PC-9 (cell line): ENCODE measurements at regions not wholly inside any gene's neighbourhood (a gene's known extent, or its start where the extent isn't known, plus 50 kb on each side); places are given as distances from the start of the nearest gene placed in this dataset.

Experiments
- BruUV-seq: library from RNA; stranded (reverse); fragments of 400-500 nt; replicated peaks from 2 replicates; lab custom pipeline; 2021; lab: Mats Ljungman, UMichigan
- CTCF ChIA-PET: fragments of 300-600 bp; sonication (Branson Sonifier 250); formaldehyde crosslinking; loops from one replicate; lab custom pipeline; 2022; ENCODE audit warnings: antibody characterized with exemption; lab: Charles Lee
- POLR2A ChIA-PET: fragments of 300-600 bp; sonication (Branson Sonifier 250); formaldehyde crosslinking; loops from one replicate; lab custom pipeline; 2022; ENCODE audit warnings: antibody characterized with exemption; ENCODE audit not compliant: unreplicated experiment; lab: Charles Lee
- DNase-seq, 2 experiments: peaks; one replicate each; pipeline versions ENCODE4 v3.0.0 to v3.0.0-alpha.2; 2015 to 2022; ENCODE audit warnings: mixed read lengths in 1 of 2
- H2AFZ ChIP-seq: fragments of 200-600 bp; sonication (generic); 2 replicates; pipeline ENCODE4 v1.8.1; 2017; ENCODE audit warnings: antibody characterized with exemption
- H3F3A ChIP-seq: fragments of 200-600 bp; sonication (generic); 2 replicates; pipeline ENCODE4 v1.8.1; 2017; ENCODE audit warnings: antibody characterized with exemption, mild to moderate bottlenecking, low read depth; ENCODE audit not compliant: insufficient read depth
- H3K27ac ChIP-seq: fragments of 200-600 bp; sonication (generic); 2 replicates; pipeline ENCODE4 v1.6.1; 2016; ENCODE audit warnings: mixed run types
- H3K27me3 ChIP-seq: fragments of 200-600 bp; sonication (generic); 2 replicates; pipeline ENCODE4 v1.6.1; 2016; ENCODE audit warnings: low read depth, mixed run types; ENCODE audit not compliant: insufficient read depth
- H3K36me3 ChIP-seq: fragments of 200-600 bp; sonication (generic); 2 replicates; pipeline ENCODE4 v1.6.1; 2016; ENCODE audit warnings: low read depth, mixed run types
- H3K4me1 ChIP-seq: fragments of 200-600 bp; sonication (generic); replicated peaks from 2 replicates; pipeline ENCODE4 v1.6.1; 2016; ENCODE audit warnings: mixed run types; ENCODE audit not compliant: insufficient read depth
- H3K4me2 ChIP-seq: fragments of 200-600 bp; sonication (generic); 2 replicates; pipeline ENCODE4 v1.6.1; 2017; ENCODE audit warnings: mixed run types
- H3K4me3 ChIP-seq: fragments of 200-600 bp; sonication (generic); 2 replicates; pipeline ENCODE4 v1.6.1; 2016; ENCODE audit warnings: mixed run types
- H3K79me2 ChIP-seq: fragments of 200-600 bp; sonication (generic); 2 replicates; pipeline ENCODE4 v1.6.1; 2017; ENCODE audit warnings: low read depth, mixed run types
- H3K9me2 ChIP-seq: fragments of 200-600 bp; sonication (generic); 2 replicates; pipeline ENCODE4 v1.8.1; 2017; ENCODE audit warnings: mild to moderate bottlenecking; ENCODE audit not compliant: insufficient read depth
- H3K9me3 ChIP-seq: fragments of 200-600 bp; sonication (generic); 2 replicates; pipeline ENCODE4 v1.8.1; 2016; ENCODE audit warnings: low read depth; ENCODE audit not compliant: insufficient read depth
- H4K20me1 ChIP-seq: fragments of 200-600 bp; sonication (generic); 2 replicates; pipeline ENCODE4 v1.8.1; 2017; ENCODE audit not compliant: insufficient read depth
- CTCF ChIP-seq: fragments of 200-600 bp; sonication (generic); conservative IDR thresholded peaks from 2 replicates; pipeline ENCODE4 v1.6.1; 2017; ENCODE audit warnings: mixed run types, antibody characterized with exemption, mild to moderate bottlenecking, moderate library complexity
- EZH2 ChIP-seq: fragments of 200-600 bp; sonication (generic); IDR thresholded peaks from 2 replicates; pipeline ENCODE4 v1.8.0; 2017; ENCODE audit warnings: antibody characterized with exemption, low read depth
- intact Hi-C: fragments of 100-400 bp; cut with micrococcal nuclease; formaldehyde crosslinking; loops from one replicate; pipeline ENCODE4 v1.10.0; 2022; ENCODE audit not compliant: unreplicated experiment

GRCh38 chr2:183740241-183740640 is 616.0 kb downstream of the NUP35 start:
- H3K79me2 ChIP-seq, result no peaks in the 10 kb centered on the region
- no TSS peak for BruUV-seq
- no peaks in the 10 kb centered on the region for H3K27me3 ChIP-seq

GRCh38 chr2:183752571-183752970 is 628.3 kb downstream of the NUP35 start:
- DNase-seq, result no peak
- no peak overlapping the region for H3K4me3 ChIP-seq
- no peak overlapping the region for H2AFZ ChIP-seq
- no peak overlapping the region for H3K4me2 ChIP-seq
- no peaks in the 10 kb centered on the region for H4K20me1 ChIP-seq
- H3K9me3 ChIP-seq, result no peaks in the 10 kb centered on the region
- no TSS peak for BruUV-seq
- H3K27me3 ChIP-seq, result no peaks in the 10 kb centered on the region
- no peaks in the 10 kb centered on the region for H3K4me1 ChIP-seq
- TF ChIP-seq EZH2 (no peak), CTCF (no peak)
- intact Hi-C loops, result no loop called here
- H3K27ac ChIP-seq, result no peak overlapping the region
- no peaks in the 10 kb centered on the region for H3K36me3 ChIP-seq
- H3K9me2 ChIP-seq, result no peaks in the 10 kb centered on the region
- no peaks in the 10 kb centered on the region for H3K79me2 ChIP-seq
- ChIA-PET CTCF (interaction anchor here (0.7 kb wide), 1 partner anchor 37 kb away, joined by 4 read pairs; no protein-coding TSS in a partner anchor), POLR2A (no interaction called here)
- no peaks in the 10 kb centered on the region for H3F3A ChIP-seq

More at GRCh38 chr2:183740241-183740640, 616.0 kb downstream of the NUP35 start:
- DNase-seq, result peak in 1 of 2 experiments; percentile 14
- no peaks in the 10 kb centered on the region; the same call in 1 of the 2 replicates for H3K9me2 ChIP-seq
- CTCF ChIA-PET, result no interaction called here
- TF ChIP-seq CTCF (no peak), EZH2 (no peak)
- intact Hi-C loops, result no loop called here
- H3K9me3 ChIP-seq, result no peaks in the 10 kb centered on the region
- no peaks in the 10 kb centered on the region for H3K36me3 ChIP-seq
- H3K27ac ChIP-seq, result no peak overlapping the region
- H4K20me1 ChIP-seq, result no peaks in the 10 kb centered on the region
- H3K4me1 ChIP-seq, result no peaks in the 10 kb centered on the region
- no peak overlapping the region for H2AFZ ChIP-seq
- no peak overlapping the region for H3K4me2 ChIP-seq
- POLR2A ChIA-PET, result no interaction called here
- H3F3A ChIP-seq, result no peaks in the 10 kb centered on the region
- H3K4me3 ChIP-seq, result no peak overlapping the region

GRCh38 chr2:183759033-183759432 is 634.8 kb downstream of the NUP35 start:
- CTCF ChIA-PET, result no interaction called here
- BruUV-seq, result no TSS peak
- TF ChIP-seq CTCF (no peak), EZH2 (no peak)

More at GRCh38 chr2:183759033-183759432, 634.8 kb downstream of the NUP35 start:
- no peaks in the 10 kb centered on the region for H3K27me3 ChIP-seq
- POLR2A ChIA-PET, result no interaction called here
- no peaks in the 10 kb centered on the region for H3K36me3 ChIP-seq
- no peak overlapping the region for H3K27ac ChIP-seq
- H3K4me2 ChIP-seq, result no peak overlapping the region
- intact Hi-C loops, result no loop called here
- no peak overlapping the region for H3K4me3 ChIP-seq
- no peaks in the 10 kb centered on the region for H3K4me1 ChIP-seq
- no peak for DNase-seq
- H3F3A ChIP-seq, result no peaks in the 10 kb centered on the region
- no peak overlapping the region for H2AFZ ChIP-seq
- no peaks in the 10 kb centered on the region for H3K9me3 ChIP-seq
- peaks cover 3% of the 10 kb centered on the region; the same call in 1 of the 2 replicates for H3K9me2 ChIP-seq
- H3K79me2 ChIP-seq, result no peaks in the 10 kb centered on the region
- no peaks in the 10 kb centered on the region for H4K20me1 ChIP-seq
